H9 (cell line): ENCODE measurements at regions not wholly inside any gene's neighbourhood (a gene's known extent, or its start where the extent isn't known, plus 50 kb on each side); places are given as distances from the start of the nearest gene placed in this dataset.

ENCODE experiments used
- DNase-seq: peaks from one replicate; pipeline ENCODE4 v3.0.0-alpha.2; 2017
- H2AFZ ChIP-seq: one replicate; pipeline ENCODE4 v1.6.1; 2013; ENCODE audit warnings: mild to moderate bottlenecking, low read length, control low read depth, moderate library complexity
- H2AK5ac ChIP-seq: 2 replicates; pipeline ENCODE4 v1.6.1; 2013; ENCODE audit warnings: low read length, control low read depth, mixed read lengths; ENCODE audit not compliant: insufficient read length
- H2BK120ac ChIP-seq: one replicate; pipeline ENCODE4 v1.6.1; 2013; ENCODE audit warnings: low read depth, mild to moderate bottlenecking, low read length, control low read depth, inconsistent platforms; ENCODE audit not compliant: poor library complexity, severe bottlenecking
- H2BK12ac ChIP-seq: 2 replicates; pipeline ENCODE4 v1.6.1; 2013; ENCODE audit warnings: low read length, control low read depth, mixed read lengths, low read depth; ENCODE audit not compliant: insufficient read length
- H2BK15ac ChIP-seq: 2 replicates; pipeline ENCODE4 v1.6.1; 2013; ENCODE audit warnings: low read depth, low read length, control low read depth
- H2BK20ac ChIP-seq: one replicate; pipeline ENCODE4 v1.6.1; 2013; ENCODE audit warnings: low read depth, mild to moderate bottlenecking, low read length, control low read depth, inconsistent platforms; ENCODE audit not compliant: poor library complexity, severe bottlenecking
- H2BK5ac ChIP-seq: 2 replicates; pipeline ENCODE4 v1.6.1; 2013; ENCODE audit warnings: low read length, control low read depth, mixed read lengths; ENCODE audit not compliant: insufficient read length
- H3K14ac ChIP-seq: 2 replicates; pipeline ENCODE4 v1.6.1; 2013; ENCODE audit warnings: low read length, control low read depth; ENCODE audit not compliant: insufficient read depth
- H3K18ac ChIP-seq: 2 replicates; pipeline ENCODE4 v1.6.1; 2013; ENCODE audit warnings: low read depth, mild to moderate bottlenecking, mixed read lengths, low read length, control low read depth; ENCODE audit not compliant: insufficient read length
- H3K23ac ChIP-seq: 2 replicates; pipeline ENCODE4 v1.6.1; 2013; ENCODE audit warnings: low read length, control low read depth, mixed read lengths, low read depth; ENCODE audit not compliant: insufficient read length
- H3K23me2 ChIP-seq: 2 replicates; pipeline ENCODE4 v1.6.1; 2013; ENCODE audit warnings: low read depth, mild to moderate bottlenecking, mixed read lengths, low read length, control low read depth; ENCODE audit not compliant: insufficient read length, poor library complexity, severe bottlenecking
- H3K27ac ChIP-seq: 2 replicates; pipeline ENCODE4 v1.5.1; 2013; ENCODE audit warnings: low read length, control low read depth, mixed read lengths, low read depth; ENCODE audit not compliant: insufficient read length
- H3K27me3 ChIP-seq: 2 replicates; pipeline ENCODE4 v1.6.1; 2013; ENCODE audit warnings: low read length, control low read depth, inconsistent platforms; ENCODE audit not compliant: insufficient read depth
- H3K4ac ChIP-seq: 2 replicates; pipeline ENCODE4 v1.6.1; 2013; ENCODE audit warnings: low read depth, mild to moderate bottlenecking, control low read depth, inconsistent platforms, low read length, moderate library complexity
- H3K4me1 ChIP-seq: 2 replicates; pipeline ENCODE4 v1.6.1; 2013; ENCODE audit warnings: low read length, control low read depth, inconsistent platforms; ENCODE audit not compliant: insufficient read depth
- H3K4me2 ChIP-seq: 2 replicates; pipeline ENCODE4 v1.6.1; 2013; ENCODE audit warnings: low read length, control low read depth, mixed read lengths; ENCODE audit not compliant: insufficient read length, insufficient read depth
- H3K56ac ChIP-seq: 2 replicates; pipeline ENCODE4 v1.6.1; 2013; ENCODE audit warnings: low read depth, mild to moderate bottlenecking, mixed read lengths, low read length, control low read depth; ENCODE audit not compliant: insufficient read length
- H3K79me1 ChIP-seq: 2 replicates; pipeline ENCODE4 v1.6.1; 2013; ENCODE audit warnings: low read depth, mild to moderate bottlenecking, moderate library complexity, low read length, control low read depth, inconsistent platforms; ENCODE audit not compliant: insufficient read depth, poor library complexity, severe bottlenecking
- H3K79me2 ChIP-seq: 2 replicates; pipeline ENCODE4 v1.6.1; 2013; ENCODE audit warnings: low read length, control low read depth, inconsistent platforms; ENCODE audit not compliant: insufficient read depth
- H3K9ac ChIP-seq: 2 replicates; pipeline ENCODE4 v1.6.1; 2013; ENCODE audit warnings: low read length, control low read depth, mixed read lengths; ENCODE audit not compliant: insufficient read length; ENCODE audit errors: extremely low read depth
- H3K9me3 ChIP-seq: one replicate; pipeline ENCODE4 v1.6.1; 2013; ENCODE audit warnings: low read depth, low read length, inconsistent platforms; ENCODE audit not compliant: control insufficient read depth
- H3T11ph ChIP-seq: one replicate; pipeline ENCODE4 v1.6.1; 2013; ENCODE audit warnings: mild to moderate bottlenecking, low read length, control low read depth, inconsistent platforms
- H4K20me1 ChIP-seq: one replicate; pipeline ENCODE4 v1.6.1; 2013; ENCODE audit not compliant: control insufficient read depth, insufficient read length, insufficient read depth
- H4K5ac ChIP-seq: 2 replicates; pipeline ENCODE4 v1.6.1; 2013; ENCODE audit warnings: low read depth, mild to moderate bottlenecking, mixed read lengths, low read length, control low read depth; ENCODE audit not compliant: insufficient read length
- H4K8ac ChIP-seq: replicated peaks from 2 replicates; pipeline ENCODE4 v1.6.1; 2013; ENCODE audit warnings: low read length, control low read depth, mixed read lengths, low read depth; ENCODE audit not compliant: insufficient read length
- H4K91ac ChIP-seq: 2 replicates; pipeline ENCODE4 v1.6.1; 2013; ENCODE audit warnings: low read depth, mild to moderate bottlenecking, moderate library complexity, mixed read lengths, low read length, control low read depth; ENCODE audit not compliant: insufficient read length
- H3K27ac Mint-ChIP-seq, 3 experiments: 2 replicates in 2 of 3; 3 replicates in 1 of 3; pipeline ENCODE4 v1.8.0; 2020 to 2021; ENCODE audit warnings: mixed read lengths in 3 of 3, mild to moderate bottlenecking in 1 of 3, moderate library complexity in 1 of 3
- H3K27me3 Mint-ChIP-seq: 2 replicates; pipeline ENCODE4 v1.8.0; 2021; ENCODE audit warnings: low read depth, mild to moderate bottlenecking, moderate library complexity, mixed read lengths
- H3K36me3 Mint-ChIP-seq, 3 experiments: 2 replicates in 2 of 3; 3 replicates in 1 of 3; pipeline ENCODE4 v1.8.0; 2020 to 2021; ENCODE audit warnings: low read depth in 3 of 3, mixed read lengths in 3 of 3; ENCODE audit not compliant: insufficient read depth in 1 of 3
- H3K4me1 Mint-ChIP-seq, 2 experiments: 2 replicates each; pipeline ENCODE4 v1.8.0; 2020; ENCODE audit warnings: mixed read lengths in 2 of 2
- H3K4me3 Mint-ChIP-seq, 2 experiments: 2 replicates in 1 of 2; 3 replicates in 1 of 2; pipeline ENCODE4 v1.8.0; 2020 to 2021; ENCODE audit warnings: mild to moderate bottlenecking in 2 of 2, mixed read lengths in 2 of 2, moderate library complexity in 1 of 2
- H3K9me3 Mint-ChIP-seq, 2 experiments: 2 replicates in 1 of 2; 3 replicates in 1 of 2; pipeline ENCODE4 v1.8.0; 2020; ENCODE audit warnings: mild to moderate bottlenecking in 2 of 2, mixed read lengths in 2 of 2, moderate library complexity in 1 of 2
- CTCF ChIP-seq: fragments of 200-600 bp; sonication (generic); conservative IDR thresholded peaks from 3 replicates; pipeline ENCODE4 v1.8.0; 2021; ENCODE audit warnings: antibody characterized with exemption, mild to moderate bottlenecking
- WGBS: extraction: QIAGEN DNeasy Blood & Tissue Kit; methylation state at CpG from one replicate; pipeline ENCODE4 v1.1.7; 2013; ENCODE audit warnings: missing lambda C conversion rate, low lambda C conversion rate, mixed read lengths; ENCODE audit not compliant: insufficient read length; ENCODE audit errors: extremely low coverage; 5-methylcytosine and 5-hydroxymethylcytosine counted together

GRCh38 chr16:66254106-66254505 is 112.4 kb upstream of the CDH5 start:
- Histone ChIP-seq H3K18ac (no peak overlapping the region), H4K5ac (no peak overlapping the region), H2AK5ac (no peak overlapping the region), H3K4ac (no peak overlapping the region), H3K14ac (no peak overlapping the region), H3K27ac (no peak overlapping the region), H3K27me3 (no peaks in the 10 kb centered on the region), H2BK15ac (no peak overlapping the region), H2BK20ac (no peak overlapping the region), H3K56ac (no peak overlapping the region), H3K79me1 (no peaks in the 10 kb centered on the region), H4K20me1 (no peaks in the 10 kb centered on the region), H2BK12ac (no peak overlapping the region), H3K9me3 (no peaks in the 10 kb centered on the region), H3K23ac (no peak overlapping the region), H3K4me1 (no peaks in the 10 kb centered on the region), H3K4me2 (no peak overlapping the region), H4K8ac (no peak overlapping the region), H3K79me2 (no peaks in the 10 kb centered on the region), H2BK120ac (no peak overlapping the region), H3T11ph (no peak overlapping the region), H2AFZ (no peak overlapping the region), H4K91ac (no peak overlapping the region), H3K9ac (no peak overlapping the region), H3K23me2 (no peaks in the 10 kb centered on the region), H2BK5ac (no peak overlapping the region)
- H3K27ac Mint-ChIP-seq: no peak overlapping the region
- no peaks in the 10 kb centered on the region; a peak in 1 of 7 replicates for H3K36me3 Mint-ChIP-seq
- H3K9me3 Mint-ChIP-seq: no peaks in the 10 kb centered on the region; a peak in 1 of 5 replicates
- DNase-seq: no peak
- TF ChIP-seq CTCF: no peak
- H3K27me3 Mint-ChIP-seq: no peaks in the 10 kb centered on the region
- WGBS: no CpG with 5 or more reads among the region's 2 CpGs
- H3K4me3 Mint-ChIP-seq: no peak overlapping the region
- peaks cover 4 to 12% of the 10 kb centered on the region in 2 experiments for H3K4me1 Mint-ChIP-seq
